Brain microvascular endothelial cell (primary cell): ENCODE measurements at regions not wholly inside any gene's neighbourhood (a gene's known extent, or its start where the extent isn't known, plus 50 kb on each side); places are given as distances from the start of the nearest gene placed in this dataset.
"Not testable (repeated sequence)": the region's sequence is repeated elsewhere in the genome, so short reads cannot be mapped to it uniquely, and the experiment has no call there.

ENCODE experiments used
- DNase-seq: peaks from one replicate; pipeline ENCODE4 v3.0.0-alpha.2; 2020
- H3K27ac ChIP-seq: fragments of 250-450 bp; sonication (Bioruptor Pico); 2 replicates; pipeline ENCODE4 v1.5.1; 2020; ENCODE audit warnings: mild to moderate bottlenecking, moderate library complexity
- H3K27me3 ChIP-seq: fragments of 250-450 bp; sonication (Bioruptor Pico); replicated peaks from 2 replicates; pipeline ENCODE4 v1.5.1; 2020; ENCODE audit warnings: mild to moderate bottlenecking
- H3K36me3 ChIP-seq: fragments of 250-450 bp; sonication (Bioruptor Pico); replicated peaks from 2 replicates; pipeline ENCODE4 v1.5.1; 2020; ENCODE audit warnings: mild to moderate bottlenecking
- H3K4me3 ChIP-seq: 2 replicates; pipeline ENCODE4 v1.5.1; 2011; ENCODE audit warnings: low read depth, mild to moderate bottlenecking, control low read depth, low read length, moderate library complexity
- in situ Hi-C: cut with HindIII; loops from 2 replicates; pipeline ENCODE4 v1.10.0; 2017; ENCODE audit warnings: low sequenced_read_pairs, low pct_ligation_motif_present
- TF ChIP-seq, protein P1 (sequence below): IDR thresholded peaks from 2 replicates; pipeline ENCODE4 v1.5.1; 2011; ENCODE audit warnings: low read depth, mild to moderate bottlenecking, moderate library complexity, low read length, control low read depth, inconsistent platforms; ENCODE audit errors: missing control alignments

DNA sequence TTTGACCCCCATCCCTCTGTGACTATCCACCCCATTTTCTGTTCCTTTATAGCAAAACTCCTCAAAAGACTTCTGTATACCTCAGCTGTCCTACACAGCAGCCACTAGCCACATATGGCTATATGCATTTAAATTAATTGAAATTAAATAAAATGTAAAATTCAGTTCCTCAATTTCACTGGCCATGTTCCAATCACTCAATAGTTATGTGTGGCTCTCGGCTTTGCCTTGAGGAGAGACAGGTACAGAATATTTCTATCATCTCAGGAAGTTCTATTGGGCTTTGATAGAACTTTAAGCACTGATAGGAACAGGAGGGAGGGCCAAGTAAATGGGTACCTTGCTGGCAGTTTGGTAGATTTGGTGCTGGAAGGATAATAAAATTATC lies 280.3 kb upstream of the AMIGO2 start:
- H3K4me3 ChIP-seq = no peak overlapping the region
- DNase-seq = no peak
- H3K27ac ChIP-seq = no peak overlapping the region
- no peaks in the 10 kb centered on the region for H3K27me3 ChIP-seq
- no peaks in the 10 kb centered on the region for H3K36me3 ChIP-seq
- in situ Hi-C loops = no loop called here
- TF ChIP-seq, protein P1, sequence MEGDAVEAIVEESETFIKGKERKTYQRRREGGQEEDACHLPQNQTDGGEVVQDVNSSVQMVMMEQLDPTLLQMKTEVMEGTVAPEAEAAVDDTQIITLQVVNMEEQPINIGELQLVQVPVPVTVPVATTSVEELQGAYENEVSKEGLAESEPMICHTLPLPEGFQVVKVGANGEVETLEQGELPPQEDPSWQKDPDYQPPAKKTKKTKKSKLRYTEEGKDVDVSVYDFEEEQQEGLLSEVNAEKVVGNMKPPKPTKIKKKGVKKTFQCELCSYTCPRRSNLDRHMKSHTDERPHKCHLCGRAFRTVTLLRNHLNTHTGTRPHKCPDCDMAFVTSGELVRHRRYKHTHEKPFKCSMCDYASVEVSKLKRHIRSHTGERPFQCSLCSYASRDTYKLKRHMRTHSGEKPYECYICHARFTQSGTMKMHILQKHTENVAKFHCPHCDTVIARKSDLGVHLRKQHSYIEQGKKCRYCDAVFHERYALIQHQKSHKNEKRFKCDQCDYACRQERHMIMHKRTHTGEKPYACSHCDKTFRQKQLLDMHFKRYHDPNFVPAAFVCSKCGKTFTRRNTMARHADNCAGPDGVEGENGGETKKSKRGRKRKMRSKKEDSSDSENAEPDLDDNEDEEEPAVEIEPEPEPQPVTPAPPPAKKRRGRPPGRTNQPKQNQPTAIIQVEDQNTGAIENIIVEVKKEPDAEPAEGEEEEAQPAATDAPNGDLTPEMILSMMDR = no peak

DNA sequence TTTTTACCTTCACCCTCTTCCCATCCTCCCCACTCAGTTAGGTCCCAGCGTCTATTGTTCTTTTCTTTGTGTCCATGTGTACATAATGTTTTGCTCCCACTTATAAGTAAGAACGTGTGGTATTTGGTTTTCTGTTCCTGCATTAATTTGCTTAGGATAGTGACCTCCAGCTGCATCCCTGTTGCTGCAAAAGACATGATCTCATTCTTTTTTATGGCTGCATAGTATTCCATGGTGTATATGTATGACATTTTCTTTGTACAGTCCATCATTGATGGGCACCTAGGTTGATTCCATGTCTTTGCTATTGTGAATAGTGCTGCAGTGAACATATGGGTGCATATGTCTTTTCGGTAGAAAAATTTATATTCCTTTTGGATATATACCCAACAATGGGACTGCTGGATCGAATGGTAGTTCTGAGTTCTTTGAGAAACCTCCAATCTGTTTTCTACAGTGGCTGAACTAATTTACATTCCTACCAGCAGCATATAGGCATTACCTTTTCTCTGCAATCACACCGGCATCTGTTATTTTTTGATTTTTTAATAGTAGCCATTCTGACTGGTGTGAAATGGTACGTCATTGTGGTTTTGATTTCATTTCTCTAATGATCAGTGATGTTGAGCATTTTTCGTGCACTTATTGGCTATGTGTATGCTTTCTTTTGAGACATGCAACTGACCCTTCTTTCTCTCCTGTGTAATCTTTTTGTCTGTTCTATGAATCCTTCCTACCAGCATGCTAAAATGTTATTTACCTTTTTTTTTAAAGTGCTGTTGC lies 279.7 kb upstream of the AMIGO2 start:
- Histone ChIP-seq H3K4me3 (no peak overlapping the region), H3K27me3 (no peaks in the 10 kb centered on the region), H3K27ac (no peak overlapping the region), H3K36me3 (no peaks in the 10 kb centered on the region)
- DNase-seq = no peak
- TF ChIP-seq, protein P1 = no peak
- in situ Hi-C loops = no loop called here

DNA sequence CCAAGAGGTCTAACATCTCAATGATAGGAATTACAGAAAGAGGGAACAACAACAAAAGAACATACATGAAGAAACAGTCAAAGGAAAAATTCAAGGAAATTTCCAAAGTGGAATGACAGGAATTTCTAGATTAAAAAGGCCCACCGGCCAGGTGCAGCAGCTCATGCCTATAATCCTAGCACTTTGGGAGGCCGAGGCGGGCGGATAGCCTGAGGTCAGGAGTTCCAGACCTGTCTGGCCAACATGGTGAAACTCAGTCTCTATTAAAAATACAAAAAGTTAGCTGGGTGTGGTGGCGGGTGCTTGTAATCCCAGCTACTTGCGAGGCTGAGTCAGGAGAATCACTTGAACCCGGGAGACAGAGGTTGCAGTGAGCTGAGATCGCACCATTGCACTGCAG lies 277.2 kb upstream of the AMIGO2 start:
- H3K27me3 ChIP-seq, H3K27ac ChIP-seq, in situ Hi-C loops, H3K4me3 ChIP-seq, H3K36me3 ChIP-seq, DNase-seq: not testable (repeated sequence)

DNA sequence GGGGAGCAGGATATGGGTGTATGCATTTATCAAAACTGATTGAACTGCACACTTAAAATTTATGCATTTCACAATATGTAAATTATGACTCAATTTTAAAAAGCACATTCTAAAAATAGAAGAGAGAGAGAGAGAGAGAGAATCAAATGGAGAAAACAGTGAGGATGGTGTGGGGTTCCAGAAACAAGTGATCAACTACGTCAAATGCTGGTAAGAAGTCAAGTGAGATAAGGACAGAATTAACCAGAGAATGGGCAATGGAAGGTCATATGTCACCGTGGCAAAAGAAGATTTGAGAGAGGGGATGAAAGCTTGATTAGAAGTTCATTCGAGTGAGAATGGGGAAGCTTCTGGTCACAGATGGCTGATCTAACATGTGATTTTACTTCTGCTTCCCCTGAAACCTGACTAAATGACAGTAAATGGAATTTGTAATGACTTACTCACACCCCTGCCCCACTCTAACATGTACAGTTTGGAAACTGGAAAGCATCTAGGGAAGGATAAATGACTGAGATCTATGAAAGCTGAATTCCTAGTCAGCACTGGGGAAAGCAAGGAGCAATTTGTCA lies 276.5 kb upstream of the AMIGO2 start:
- no peaks in the 10 kb centered on the region for H3K36me3 ChIP-seq
- in situ Hi-C loops = no loop called here
- no peak overlapping the region for H3K27ac ChIP-seq
- DNase-seq = no peak
- H3K27me3 ChIP-seq = no peaks in the 10 kb centered on the region
- TF ChIP-seq, protein P1 = no peak
- H3K4me3 ChIP-seq = no peak overlapping the region

DNA sequence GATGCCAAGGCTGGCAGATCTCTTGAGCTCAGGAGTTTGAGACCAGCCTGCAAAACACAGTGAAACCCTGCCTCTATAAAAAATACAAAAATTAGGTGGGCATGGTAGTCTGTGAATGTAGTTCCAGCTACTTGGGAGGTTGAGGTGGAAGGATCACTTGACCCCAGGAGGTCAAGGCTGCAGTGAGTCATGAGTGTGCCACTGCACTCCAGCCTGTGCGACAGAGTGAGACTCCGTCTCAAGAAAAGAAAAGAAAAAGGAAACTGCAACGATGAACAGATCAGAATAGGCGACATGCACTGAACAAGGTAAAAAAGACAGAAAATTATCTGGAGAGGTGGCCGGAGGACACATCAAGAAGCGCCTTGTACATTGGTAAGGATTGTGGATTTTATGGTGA lies 273.7 kb upstream of the AMIGO2 start:
- Histone ChIP-seq H3K27me3 (no peaks in the 10 kb centered on the region), H3K27ac (no peak overlapping the region), H3K4me3 (no peak overlapping the region), H3K36me3 (no peaks in the 10 kb centered on the region)
- in situ Hi-C loops = no loop called here
- no peak for DNase-seq
- TF ChIP-seq, protein P1 = no peak

DNA sequence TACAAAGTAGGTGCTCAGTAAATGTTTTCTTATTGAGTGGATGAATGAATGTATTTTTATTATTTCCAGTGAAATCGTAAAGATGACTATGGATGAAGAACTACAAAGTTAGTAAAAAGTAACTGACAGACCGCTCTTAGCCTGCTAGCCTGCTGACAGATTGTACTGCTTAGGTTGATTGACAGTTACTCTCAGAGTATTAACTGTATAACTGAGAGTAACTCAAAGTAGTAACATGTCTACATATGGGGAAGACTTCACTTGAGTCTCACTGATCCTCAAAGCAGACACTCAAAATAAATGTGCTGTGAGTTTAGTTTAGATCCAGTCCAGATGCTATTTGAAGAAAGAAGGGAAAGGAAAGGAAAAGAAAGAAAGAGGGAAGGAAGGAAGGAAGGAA lies 272.3 kb upstream of the AMIGO2 start:
- no peaks in the 10 kb centered on the region for H3K36me3 ChIP-seq
- in situ Hi-C loops = no loop called here
- TF ChIP-seq, protein P1 = no peak
- H3K27ac ChIP-seq = no peak overlapping the region
- H3K4me3 ChIP-seq = no peak overlapping the region
- H3K27me3 ChIP-seq = no peaks in the 10 kb centered on the region
- no peak for DNase-seq
